Kidney epithelial cell (primary cell): ENCODE measurements at regions not wholly inside any gene's neighbourhood (a gene's known extent, or its start where the extent isn't known, plus 50 kb on each side); places are given as distances from the start of the nearest gene placed in this dataset.

Experiments
- DNase-seq: peaks from one replicate; pipeline ENCODE4 v3.0.0-alpha.2; 2010; ENCODE audit warnings: low read depth
- H3K27me3 ChIP-seq: 2 replicates; pipeline ENCODE4 v1.6.0; 2011; ENCODE audit warnings: low read length; ENCODE audit not compliant: control insufficient read depth, insufficient read depth
- H3K36me3 ChIP-seq: 2 replicates; pipeline ENCODE4 v1.5.1; 2011; ENCODE audit warnings: low read length; ENCODE audit not compliant: control insufficient read depth, insufficient read depth
- H3K4me3 ChIP-seq: 2 replicates; pipeline ENCODE4 v1.5.1; 2011; ENCODE audit warnings: low read depth, mild to moderate bottlenecking, control low read depth, low read length
- CTCF ChIP-seq: IDR thresholded peaks from 2 replicates; pipeline ENCODE4 v1.5.1; 2011; ENCODE audit warnings: mild to moderate bottlenecking, moderate library complexity, low read length, control low read depth, inconsistent platforms; ENCODE audit not compliant: insufficient read depth, poor library complexity, severe bottlenecking

- TF ChIP-seq CTCF = no peak
- H3K4me3 ChIP-seq = no peak overlapping the region
- no peak for DNase-seq
- H3K36me3 ChIP-seq = no peaks in the 10 kb centered on the region
- H3K27me3 ChIP-seq = no peaks in the 10 kb centered on the region
Measured at GRCh38 chr5:34533582-34534522, 122.3 kb upstream of the RAI14 start.

- Histone ChIP-seq H3K27me3 (no peaks in the 10 kb centered on the region), H3K4me3 (no peak overlapping the region), H3K36me3 (no peaks in the 10 kb centered on the region)
- DNase-seq = no peak
- no peak for TF ChIP-seq CTCF
Measured at GRCh38 chr5:34534523-34535103, 121.5 kb upstream of the RAI14 start.

GRCh38 chr5:34535433-34535832, 120.7 kb upstream of the RAI14 start:
- H3K27me3 ChIP-seq = no peaks in the 10 kb centered on the region
- no peaks in the 10 kb centered on the region for H3K36me3 ChIP-seq
- H3K4me3 ChIP-seq = no peak overlapping the region
- TF ChIP-seq CTCF = no peak
- DNase-seq = no peak

GRCh38 chr5:34535944-34536623, 120.0 kb upstream of the RAI14 start:
- Histone ChIP-seq H3K27me3 (no peaks in the 10 kb centered on the region), H3K36me3 (no peaks in the 10 kb centered on the region), H3K4me3 (no peak overlapping the region)
- no peak for DNase-seq
- no peak for TF ChIP-seq CTCF

GRCh38 chr5:34536699-34537098, 119.4 kb upstream of the RAI14 start:
- Histone ChIP-seq H3K27me3 (no peaks in the 10 kb centered on the region), H3K36me3 (no peaks in the 10 kb centered on the region), H3K4me3 (no peak overlapping the region)
- TF ChIP-seq CTCF = no peak
- no peak for DNase-seq
